ENCODE measurements at regions not wholly inside any gene's neighbourhood (a gene's known extent, or its start where the extent isn't known, plus 50 kb on each side); places are given as distances from the start of the nearest gene placed in this dataset.

DNA sequence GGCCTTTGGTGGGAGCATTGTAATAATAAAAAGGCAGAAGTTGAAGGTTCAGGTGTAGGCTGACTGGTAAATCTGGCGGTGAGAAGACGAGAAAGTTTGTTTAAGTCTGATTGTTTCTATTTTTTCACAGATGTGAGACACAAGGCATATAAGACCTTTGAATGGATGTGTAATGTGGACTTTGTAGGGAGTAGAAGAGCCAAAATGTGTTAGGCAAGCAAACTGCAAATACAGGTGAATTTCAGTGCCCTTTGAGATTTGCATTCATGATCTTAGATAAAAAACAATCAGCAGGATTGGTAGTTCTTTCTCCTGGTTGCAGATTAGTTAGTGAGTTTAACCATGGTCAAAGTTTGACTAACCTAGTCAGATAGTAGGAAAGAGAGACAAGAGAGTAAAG is 238.9 kb downstream of the FRK start:
- TF ChIP-seq, protein P1, sequence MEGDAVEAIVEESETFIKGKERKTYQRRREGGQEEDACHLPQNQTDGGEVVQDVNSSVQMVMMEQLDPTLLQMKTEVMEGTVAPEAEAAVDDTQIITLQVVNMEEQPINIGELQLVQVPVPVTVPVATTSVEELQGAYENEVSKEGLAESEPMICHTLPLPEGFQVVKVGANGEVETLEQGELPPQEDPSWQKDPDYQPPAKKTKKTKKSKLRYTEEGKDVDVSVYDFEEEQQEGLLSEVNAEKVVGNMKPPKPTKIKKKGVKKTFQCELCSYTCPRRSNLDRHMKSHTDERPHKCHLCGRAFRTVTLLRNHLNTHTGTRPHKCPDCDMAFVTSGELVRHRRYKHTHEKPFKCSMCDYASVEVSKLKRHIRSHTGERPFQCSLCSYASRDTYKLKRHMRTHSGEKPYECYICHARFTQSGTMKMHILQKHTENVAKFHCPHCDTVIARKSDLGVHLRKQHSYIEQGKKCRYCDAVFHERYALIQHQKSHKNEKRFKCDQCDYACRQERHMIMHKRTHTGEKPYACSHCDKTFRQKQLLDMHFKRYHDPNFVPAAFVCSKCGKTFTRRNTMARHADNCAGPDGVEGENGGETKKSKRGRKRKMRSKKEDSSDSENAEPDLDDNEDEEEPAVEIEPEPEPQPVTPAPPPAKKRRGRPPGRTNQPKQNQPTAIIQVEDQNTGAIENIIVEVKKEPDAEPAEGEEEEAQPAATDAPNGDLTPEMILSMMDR (IDR thresholded peaks at IDR 0.05; ENCODE audit: insufficient read depth, low read depth, low read length) = no peak
- no peak for TF ChIP-seq EZH2 (IDR thresholded peaks at IDR 0.05; ENCODE audit: insufficient read depth, low read length)

Measured in astrocyte (in vitro differentiated cells and primary cell).